Spleen (tissue), 7 donors: ENCODE measurements at regions not wholly inside any gene's neighbourhood (a gene's known extent, or its start where the extent isn't known, plus 50 kb on each side); places are given as distances from the start of the nearest gene placed in this dataset.

Experiments
- POLR2A ChIP-seq, 3 donors: fragments of 450-650 bp; IDR thresholded peaks; one replicate each; pipeline ENCODE4 v1.5.1; 2017; ENCODE audit warnings: antibody characterized with exemption in 3 of 3, mild to moderate bottlenecking in 1 of 3
- TF ChIP-seq, protein P1 (sequence below), 11 experiments: fragments of 200-600 bp in 7 of 11; fragments of 450-650 bp in 4 of 11; sonication (generic) in 4 of 11; IDR thresholded peaks in 8 of 11; conservative IDR thresholded peaks in 3 of 11; 1 replicate in 7 of 11; 2 replicates in 4 of 11; pipeline versions ENCODE4 v1.4.0 to v1.8.0; 2016 to 2021; ENCODE audit warnings: antibody characterized with exemption in 11 of 11, inconsistent platforms in 4 of 11, mild to moderate bottlenecking in 1 of 11
- donor health status: DM: no; HTN: no; CAD: no; lungs with moderate emphysema.
- donor health status: DM: no; HTN: no; CAD: no.
- donor health status: DM: no; HTN: no; CAD: no.

DNA sequence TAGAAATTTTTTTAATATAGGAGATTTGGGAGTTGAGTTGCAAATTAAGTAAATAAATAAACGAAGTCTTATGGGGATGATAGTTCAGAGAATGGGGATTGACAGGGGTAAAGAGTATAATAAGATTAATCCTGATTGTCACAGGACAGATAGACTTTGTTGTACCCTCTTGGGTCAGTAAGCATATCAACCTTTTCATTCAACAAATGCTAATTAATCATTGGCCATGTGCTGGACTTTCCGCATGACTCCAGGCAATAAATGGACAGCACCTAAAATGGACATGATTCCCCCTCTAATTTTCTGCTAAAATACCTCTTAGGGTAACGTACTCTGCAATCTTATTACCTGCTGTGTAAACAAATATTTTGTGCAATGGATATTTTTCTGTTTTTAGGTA, 1331.1 kb upstream of the ADGRL3 start:
- no peak for TF ChIP-seq POLR2A (IDR thresholded peaks at IDR 0.05)
- TF ChIP-seq, protein P1, sequence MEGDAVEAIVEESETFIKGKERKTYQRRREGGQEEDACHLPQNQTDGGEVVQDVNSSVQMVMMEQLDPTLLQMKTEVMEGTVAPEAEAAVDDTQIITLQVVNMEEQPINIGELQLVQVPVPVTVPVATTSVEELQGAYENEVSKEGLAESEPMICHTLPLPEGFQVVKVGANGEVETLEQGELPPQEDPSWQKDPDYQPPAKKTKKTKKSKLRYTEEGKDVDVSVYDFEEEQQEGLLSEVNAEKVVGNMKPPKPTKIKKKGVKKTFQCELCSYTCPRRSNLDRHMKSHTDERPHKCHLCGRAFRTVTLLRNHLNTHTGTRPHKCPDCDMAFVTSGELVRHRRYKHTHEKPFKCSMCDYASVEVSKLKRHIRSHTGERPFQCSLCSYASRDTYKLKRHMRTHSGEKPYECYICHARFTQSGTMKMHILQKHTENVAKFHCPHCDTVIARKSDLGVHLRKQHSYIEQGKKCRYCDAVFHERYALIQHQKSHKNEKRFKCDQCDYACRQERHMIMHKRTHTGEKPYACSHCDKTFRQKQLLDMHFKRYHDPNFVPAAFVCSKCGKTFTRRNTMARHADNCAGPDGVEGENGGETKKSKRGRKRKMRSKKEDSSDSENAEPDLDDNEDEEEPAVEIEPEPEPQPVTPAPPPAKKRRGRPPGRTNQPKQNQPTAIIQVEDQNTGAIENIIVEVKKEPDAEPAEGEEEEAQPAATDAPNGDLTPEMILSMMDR (IDR thresholded peaks at IDR 0.05 in 8 of 11, conservative IDR thresholded peaks at IDR 0.05 in 3 of 11), result no peak
